Embryonic facial prominence (tissue), 1 donor: ENCODE measurements at regions not wholly inside any gene's neighbourhood (a gene's known extent, or its start where the extent isn't known, plus 50 kb on each side); places are given as distances from the start of the nearest gene placed in this dataset.
"Not testable (repeated sequence)": the region's sequence is repeated elsewhere in the genome, so short reads cannot be mapped to it uniquely, and the experiment has no call there.

ENCODE experiments used
- DNase-seq: peaks from one replicate; pipeline ENCODE4 v3.0.0-alpha.2; 2016; ENCODE audit errors: extremely low spot score

DNA sequence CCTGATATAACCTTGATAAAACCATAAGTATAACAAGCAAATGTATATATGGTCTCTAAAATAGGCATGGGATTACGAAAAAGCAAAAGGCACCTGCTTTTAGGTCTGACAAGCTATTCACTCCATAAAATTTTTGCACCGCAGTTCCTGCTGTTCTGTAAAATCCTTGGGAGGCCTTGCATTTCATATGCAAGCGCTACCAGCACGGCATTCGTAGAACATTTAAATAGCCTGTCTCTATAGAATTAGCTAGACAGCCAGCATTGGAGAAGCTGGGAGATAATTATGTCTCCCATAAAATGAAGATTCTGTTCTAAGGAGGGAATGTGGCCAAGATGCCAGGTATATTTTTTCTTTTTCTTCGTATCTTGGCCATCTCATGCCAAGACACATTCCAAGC is 64.5 kb upstream of the ATXN1 start:
- no peak for DNase-seq

- DNase-seq, result no peak
These were observed 63.8 kb upstream of the ATXN1 start for GRCh38 chr6:16824845-16825685.

- DNase-seq, result no peak
These were observed 62.6 kb upstream of the ATXN1 start for GRCh38 chr6:16823718-16824352.

DNA sequence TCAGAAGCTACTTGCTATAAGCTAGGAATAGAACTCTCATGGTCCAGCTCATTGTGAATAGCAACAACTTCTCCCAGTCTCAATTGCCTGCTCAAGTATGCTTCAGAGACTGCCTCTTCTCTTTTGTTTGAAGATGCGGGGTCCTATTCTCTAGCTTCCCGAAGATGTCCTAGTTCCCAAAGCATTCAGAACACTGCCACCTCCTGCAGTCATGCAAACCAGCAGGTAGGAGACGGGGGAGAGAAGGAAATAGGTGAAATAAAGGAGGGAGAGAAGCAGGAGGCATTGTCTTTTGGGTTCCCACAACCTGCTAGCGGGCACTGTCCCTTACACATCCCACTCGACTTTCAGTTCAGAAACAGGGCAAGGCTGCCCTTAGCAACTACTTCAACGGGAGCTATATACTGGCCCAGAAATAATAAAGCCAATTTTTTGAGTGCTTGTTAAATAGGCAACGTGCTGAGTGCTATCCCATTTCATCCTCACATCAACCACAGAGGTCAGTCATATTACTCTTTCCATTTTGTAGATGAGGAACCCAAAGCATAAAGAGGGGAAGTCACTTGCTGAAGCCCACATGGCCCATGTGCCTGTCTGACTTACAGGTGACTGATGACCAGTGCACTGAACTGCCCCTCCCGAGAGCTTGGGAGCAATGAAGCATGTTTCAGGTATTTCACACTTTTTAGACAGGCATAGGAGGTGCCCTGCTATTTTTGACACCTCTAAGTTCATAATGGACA is 61.9 kb upstream of the ATXN1 start:
- no peak for DNase-seq

GRCh38 chr6:16822529-16822928 is 61.3 kb upstream of the ATXN1 start:
- DNase-seq, result no peak

DNA sequence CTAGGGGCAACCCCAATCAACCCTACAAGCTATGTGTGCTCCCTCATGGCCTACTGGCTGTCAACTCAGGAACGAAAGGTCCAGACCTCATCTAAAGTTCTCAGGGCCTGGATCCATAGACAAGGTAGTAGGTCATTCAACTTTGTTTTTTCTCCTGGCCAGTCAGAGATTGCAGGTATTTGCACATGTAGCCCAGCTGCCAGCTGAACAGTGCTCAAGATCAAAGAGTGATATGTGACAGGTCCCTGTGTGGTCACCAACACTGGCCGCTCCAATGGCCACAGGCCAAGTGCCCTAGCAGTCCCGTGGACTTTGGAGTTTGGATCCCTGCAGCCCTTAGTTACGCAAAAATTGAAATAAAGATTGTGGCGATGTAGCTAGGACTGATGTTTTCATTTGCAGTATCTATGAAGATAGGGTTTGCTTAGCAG is 60.6 kb upstream of the ATXN1 start:
- DNase-seq, result no peak

- not testable (repeated sequence) for DNase-seq
These were observed 59.0 kb upstream of the ATXN1 start for GRCh38 chr6:16820262-16820661.

GRCh38 chr6:16819752-16820151 is 58.5 kb upstream of the ATXN1 start:
- no peak for DNase-seq

DNA sequence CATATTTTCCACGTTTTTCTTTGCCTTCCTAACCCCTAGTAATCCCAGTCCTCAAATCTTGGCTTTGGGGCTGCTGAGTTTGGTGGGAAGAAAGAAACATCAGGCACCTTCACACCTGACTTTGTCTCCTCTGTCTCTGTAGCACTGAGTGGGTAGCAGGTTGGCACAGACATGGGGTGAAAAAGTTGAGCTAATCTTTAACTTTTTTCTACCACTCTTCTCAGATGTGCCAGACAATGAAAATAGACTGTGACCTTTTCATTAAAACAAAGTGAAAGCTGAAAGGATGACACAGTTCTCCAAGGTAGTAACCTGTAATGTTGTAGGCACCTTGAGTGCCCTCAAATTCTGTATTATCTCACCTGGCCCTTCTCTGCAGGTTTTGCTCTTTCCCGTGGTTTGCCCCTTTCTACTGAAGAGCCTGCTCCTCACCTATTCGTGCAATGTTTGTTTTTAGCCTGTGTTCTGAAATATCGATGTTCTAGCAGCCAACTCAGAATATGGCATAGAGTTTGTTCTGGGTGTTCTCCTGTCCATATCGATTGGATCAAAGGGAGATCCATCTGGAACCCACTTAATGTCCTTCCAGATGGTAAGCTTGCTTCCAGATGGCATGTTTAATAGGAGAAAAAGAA is 57.8 kb upstream of the ATXN1 start:
- no peak for DNase-seq

DNA sequence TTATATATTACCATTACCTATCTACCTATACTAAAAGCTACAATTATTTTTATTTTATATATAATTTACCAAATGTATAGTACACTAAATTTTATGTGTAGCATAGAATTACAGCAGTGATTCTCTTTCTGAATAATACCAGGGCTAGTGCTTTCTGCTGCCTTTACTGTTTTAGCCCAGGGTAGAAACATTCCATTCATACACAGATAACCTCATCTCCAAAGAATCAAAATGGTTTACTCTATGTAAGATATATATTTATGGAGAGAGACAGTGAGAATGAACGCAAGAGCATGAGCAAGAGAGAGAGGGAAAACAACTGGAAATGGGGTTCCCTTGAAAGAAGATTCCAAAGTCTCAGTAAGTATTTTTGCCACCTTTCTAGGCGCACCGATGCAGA is 56.3 kb upstream of the ATXN1 start:
- no peak for DNase-seq

- no peak for DNase-seq
These were observed 55.6 kb upstream of the ATXN1 start for GRCh38 chr6:16816891-16817290.

GRCh38 chr6:16812993-16813392 is 51.7 kb upstream of the ATXN1 start:
- no peak for DNase-seq

DNA sequence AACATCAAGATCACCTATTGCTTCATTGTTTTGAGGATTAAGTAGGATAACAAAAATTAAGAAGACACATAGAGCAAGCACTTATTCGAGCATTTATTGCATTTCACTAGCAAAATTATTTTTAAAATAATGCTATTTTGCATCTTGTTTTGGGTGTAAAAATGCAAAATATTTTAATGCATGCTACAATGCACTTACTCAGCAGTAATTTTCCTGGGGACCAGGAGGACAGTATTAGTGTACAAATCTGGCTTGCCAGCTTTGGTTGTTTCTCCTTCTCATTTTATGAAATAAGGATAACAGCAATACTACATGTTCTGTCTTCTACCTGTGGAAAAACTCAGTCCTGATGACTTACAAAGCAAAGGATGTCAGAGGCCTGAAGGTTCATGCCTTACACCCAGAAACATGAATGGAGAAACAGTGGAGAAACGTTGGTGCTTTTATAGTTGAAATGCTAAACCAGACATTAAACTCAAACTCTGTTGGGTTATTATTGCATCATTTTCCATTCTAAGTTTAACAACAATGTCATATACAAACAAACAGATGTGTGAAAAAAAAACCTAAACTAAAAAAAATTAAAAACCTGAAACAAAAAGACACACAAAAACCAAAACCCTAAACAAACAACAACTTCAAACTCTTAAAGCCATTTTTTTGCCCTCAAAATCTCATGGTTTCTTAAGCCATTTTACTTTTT is 50.2 kb upstream of the ATXN1 start:
- DNase-seq, result no peak
